ENCODE measurements at regions not wholly inside any gene's neighbourhood (a gene's known extent, or its start where the extent isn't known, plus 50 kb on each side); places are given as distances from the start of the nearest gene placed in this dataset. TPM values are rescaled to one million over a fixed set of nuclear protein-coding genes. Genes with fewer than 3 reads are reported as not detected.

DNA sequence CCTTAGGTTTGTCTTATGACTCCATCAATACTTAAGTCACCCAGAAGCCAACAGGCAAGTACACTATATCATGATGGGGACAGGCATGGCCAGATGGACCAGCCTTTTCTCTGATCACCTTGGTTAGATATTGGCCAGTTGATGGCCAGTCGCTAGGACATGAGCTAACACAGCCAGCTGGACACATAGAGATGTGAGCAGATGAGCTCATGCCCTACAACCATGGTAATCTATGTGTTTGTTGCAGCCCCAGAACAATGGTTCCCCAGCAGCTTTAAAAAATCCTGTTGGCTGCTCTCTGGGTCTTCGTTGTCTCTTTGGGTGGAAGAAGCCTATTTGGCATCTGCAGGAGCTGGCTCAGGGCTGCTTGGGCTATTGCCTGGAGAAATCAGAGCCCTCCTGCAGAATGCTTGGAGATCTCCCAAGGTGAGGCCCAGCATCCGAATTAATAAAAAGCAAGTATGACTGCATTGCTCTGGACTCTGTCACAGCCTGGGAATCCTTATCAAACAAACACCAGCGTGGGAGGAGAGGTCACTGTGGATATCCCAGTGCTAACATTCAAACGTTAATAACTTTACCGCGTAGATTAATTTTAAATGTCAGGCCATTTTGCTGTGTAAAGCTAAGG is 62.3 kb upstream of the KLHL29 start:
- 32% methylated on average over 7 of the region's 7 CpGs for WGBS
- Histone ChIP-seq H3K4me3 (ENCODE audit: low read depth, low read length) (no peak overlapping the region), H3K4me1 (ENCODE audit: insufficient read depth) (no peaks in the 10 kb centered on the region), H3K27ac (ENCODE audit: low read depth) (no peak overlapping the region), H3K36me3 (ENCODE audit: insufficient read depth) (no peaks in the 10 kb centered on the region)
- DNase-seq (ENCODE audit: extremely low spot score) = peak; percentile 41

DNA sequence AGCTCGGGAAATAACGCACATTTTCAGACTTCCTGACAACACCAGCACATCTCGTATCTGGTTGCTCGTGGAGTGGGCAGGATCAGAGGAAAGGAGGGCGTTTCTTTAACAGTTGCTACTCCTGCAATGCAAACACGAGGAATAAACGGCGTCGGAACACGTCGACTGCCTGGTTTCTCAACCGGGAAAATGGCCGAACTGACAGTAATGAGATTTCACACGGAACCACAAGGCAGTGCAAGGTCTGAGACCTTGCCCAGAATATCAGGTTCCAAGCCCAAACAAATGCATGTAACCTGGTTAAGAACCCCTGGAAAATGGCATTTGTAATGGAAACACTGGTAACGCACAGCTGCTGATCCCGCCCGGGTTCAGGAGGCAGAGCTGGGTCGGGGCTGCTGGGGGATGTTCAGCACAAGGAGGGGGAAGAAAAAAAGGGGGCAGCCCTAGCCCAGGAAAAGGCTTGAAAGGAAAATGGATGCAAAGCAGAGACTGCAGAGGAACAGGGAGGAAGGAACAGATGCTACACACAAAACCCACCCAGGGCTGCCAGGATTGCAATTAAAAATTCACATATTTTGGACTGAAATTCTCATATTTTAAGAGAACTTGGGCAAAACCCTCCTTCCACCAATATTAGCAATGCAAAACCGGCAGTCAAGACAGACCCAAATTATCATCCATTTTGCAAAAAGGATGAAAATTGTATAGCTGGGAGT is 61.6 kb upstream of the KLHL29 start:
- Histone ChIP-seq H3K4me3 (ENCODE audit: low read depth, low read length) (no peak overlapping the region), H3K27ac (ENCODE audit: low read depth) (no peak overlapping the region), H3K36me3 (ENCODE audit: insufficient read depth) (no peaks in the 10 kb centered on the region), H3K4me1 (ENCODE audit: insufficient read depth) (no peaks in the 10 kb centered on the region)
- DNase-seq (ENCODE audit: extremely low spot score) = no peak
- 55% methylated on average over 19 of the region's 19 CpGs for WGBS

DNA sequence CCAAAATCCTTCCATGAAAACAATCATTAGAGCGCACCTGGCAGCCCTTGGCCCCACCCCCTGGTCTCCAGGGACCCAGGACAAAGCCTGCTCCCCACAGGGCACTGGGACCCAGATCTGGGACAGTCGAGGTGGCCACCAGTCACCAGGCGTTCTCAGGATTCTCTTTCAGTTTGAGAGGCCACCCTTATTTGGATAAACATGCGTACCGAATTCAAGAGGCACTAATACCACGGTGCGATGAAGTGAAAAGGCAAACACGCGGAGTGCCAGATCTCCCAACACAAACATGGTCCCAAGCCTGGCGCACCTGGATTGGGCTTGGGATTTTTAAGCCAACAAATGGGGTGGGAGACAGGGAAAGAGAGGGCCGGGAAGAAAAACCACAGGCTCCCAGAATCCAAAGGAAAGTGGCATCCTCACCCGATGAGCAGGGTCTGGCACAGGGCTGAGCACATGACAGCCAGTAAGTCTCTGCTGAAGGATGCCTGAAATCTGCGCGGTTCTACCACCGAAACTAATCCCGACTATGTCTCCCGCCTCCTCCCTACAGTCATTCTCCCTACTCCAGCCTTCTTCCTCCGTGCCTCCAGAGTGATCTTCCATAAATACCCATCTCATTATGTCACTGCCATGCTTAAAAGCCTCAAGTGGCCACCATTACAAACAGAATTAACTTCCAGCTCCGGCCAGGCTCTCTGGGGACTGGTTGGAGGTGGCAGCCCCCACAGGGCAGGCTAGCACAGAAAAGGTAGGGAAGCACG is 60.9 kb upstream of the KLHL29 start:
- no peak for DNase-seq (ENCODE audit: extremely low spot score)
- no peaks in the 10 kb centered on the region for H3K4me1 ChIP-seq (ENCODE audit: insufficient read depth)
- 94% methylated on average over 20 of the region's 20 CpGs for WGBS
- H3K4me3 ChIP-seq (ENCODE audit: low read depth, low read length) = no peak overlapping the region
- no peaks in the 10 kb centered on the region for H3K36me3 ChIP-seq (ENCODE audit: insufficient read depth)
- H3K27ac ChIP-seq (ENCODE audit: low read depth) = no peak overlapping the region

DNA sequence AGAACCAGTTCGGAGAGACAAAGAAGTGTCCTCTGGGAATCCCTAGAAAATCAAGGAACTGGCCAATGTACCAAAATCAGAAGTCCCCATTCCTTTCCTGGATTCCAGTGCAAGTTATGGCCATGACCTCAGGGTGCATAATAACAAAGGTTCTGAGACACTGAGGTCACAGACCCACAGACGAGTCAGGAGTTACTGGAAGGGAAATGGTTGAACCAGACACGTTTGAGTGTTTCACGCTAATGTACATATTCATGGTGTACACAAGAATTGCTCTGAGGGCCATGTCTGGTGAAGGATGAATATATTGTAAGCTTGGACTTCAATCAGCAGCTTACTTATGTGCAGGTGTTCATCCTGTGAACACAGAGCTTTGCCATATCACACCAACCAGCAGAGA is 58.6 kb upstream of the KLHL29 start:
- no peaks in the 10 kb centered on the region for H3K4me1 ChIP-seq (ENCODE audit: insufficient read depth)
- 85% methylated on average over 4 of the region's 4 CpGs for WGBS
- no peaks in the 10 kb centered on the region for H3K36me3 ChIP-seq (ENCODE audit: insufficient read depth)
- H3K27ac ChIP-seq (ENCODE audit: low read depth) = no peak overlapping the region
- DNase-seq (ENCODE audit: extremely low spot score) = no peak
- no peak overlapping the region for H3K4me3 ChIP-seq (ENCODE audit: low read depth, low read length)

- Histone ChIP-seq H3K4me1 (ENCODE audit: insufficient read depth) (no peaks in the 10 kb centered on the region), H3K27ac (ENCODE audit: low read depth) (no peak overlapping the region), H3K36me3 (ENCODE audit: insufficient read depth) (no peaks in the 10 kb centered on the region), H3K4me3 (ENCODE audit: low read depth, low read length) (no peak overlapping the region)
- 85% methylated on average over 5 of the region's 5 CpGs for WGBS
- DNase-seq (ENCODE audit: extremely low spot score) = no peak
These were observed 57.6 kb upstream of the KLHL29 start for GRCh38 chr2:23327416-23327815.

- no peak overlapping the region for H3K27ac ChIP-seq (ENCODE audit: low read depth)
- no peaks in the 10 kb centered on the region for H3K4me1 ChIP-seq (ENCODE audit: insufficient read depth)
- no peaks in the 10 kb centered on the region for H3K36me3 ChIP-seq (ENCODE audit: insufficient read depth)
- no peak for DNase-seq (ENCODE audit: extremely low spot score)
- 74% methylated on average over 3 of the region's 3 CpGs for WGBS
- no peak overlapping the region for H3K4me3 ChIP-seq (ENCODE audit: low read depth, low read length)
These were observed 57.1 kb upstream of the KLHL29 start for GRCh38 chr2:23327887-23328286.

DNA sequence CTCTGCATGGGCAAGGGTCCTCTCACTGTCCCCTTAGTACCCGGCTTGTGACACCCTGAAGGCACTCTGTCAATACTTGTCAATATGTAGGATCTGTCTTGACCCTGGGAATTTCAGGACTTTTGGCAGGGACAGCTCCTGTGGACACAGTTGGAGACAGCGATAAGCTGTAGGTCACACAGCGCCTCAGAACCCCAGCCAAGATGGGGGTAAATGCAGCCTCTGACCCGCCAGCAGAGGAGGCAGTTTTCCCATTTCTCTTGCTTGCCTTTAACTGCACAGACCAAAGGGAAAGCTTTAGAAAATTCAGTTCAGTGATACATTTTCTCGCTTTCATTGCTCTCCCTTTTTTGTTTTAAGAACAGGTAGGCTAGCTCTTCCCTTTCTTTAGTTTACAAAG is 54.8 kb upstream of the KLHL29 start:
- no peak overlapping the region for H3K27ac ChIP-seq (ENCODE audit: low read depth)
- no peaks in the 10 kb centered on the region for H3K36me3 ChIP-seq (ENCODE audit: insufficient read depth)
- no peak for DNase-seq (ENCODE audit: extremely low spot score)
- H3K4me1 ChIP-seq (ENCODE audit: insufficient read depth) = no peaks in the 10 kb centered on the region
- 62% methylated on average over 5 of the region's 5 CpGs for WGBS
- H3K4me3 ChIP-seq (ENCODE audit: low read depth, low read length) = no peak overlapping the region

Small RNA genes in the stretch of these regions (small RNA-seq; reads per million reads assigned to genes)
- gene AC099799.1 = not detected
- not detected for gene RN7SL117P
- gene RNA5SP87 = not detected

Measured in urinary bladder (tissue), 4 donors.